Effector memory CD8-positive, alpha-beta T cell (primary cell): ENCODE measurements at regions not wholly inside any gene's neighbourhood (a gene's known extent, or its start where the extent isn't known, plus 50 kb on each side); places are given as distances from the start of the nearest gene placed in this dataset.
A peak's percentile ranks its signal among the peaks of the same experiment; 100 is the strongest.
"Not testable (repeated sequence)": the region's sequence is repeated elsewhere in the genome, so short reads cannot be mapped to it uniquely, and the experiment has no call there.

ENCODE experiments used
- ATAC-seq: fragments of 150-1000 bp; cut with Tn5 transposase; replicated peaks from 2 replicates; pipeline ENCODE4 v1.10.0; 2021; ENCODE audit warnings: mild to moderate bottlenecking, moderate library complexity
- DNase-seq, 3 experiments: peaks; one replicate each; pipeline ENCODE4 v3.0.0; 2021
- H3K27ac Mint-ChIP-seq, 2 donors: one replicate each; pipeline ENCODE4 v1.8.0; 2022; ENCODE audit warnings: mild to moderate bottlenecking in 2 of 2, mixed read lengths in 2 of 2, moderate library complexity in 2 of 2
- H3K27me3 Mint-ChIP-seq, 2 donors: one replicate each; pipeline ENCODE4 v1.8.0; 2022; ENCODE audit warnings: mixed read lengths in 2 of 2
- H3K36me3 Mint-ChIP-seq: one replicate; pipeline ENCODE4 v1.8.0; 2022; ENCODE audit warnings: mild to moderate bottlenecking, moderate library complexity, mixed read lengths; ENCODE audit not compliant: insufficient read depth
- H3K4me1 Mint-ChIP-seq, 2 donors: one replicate each; pipeline ENCODE4 v1.8.0; 2022; ENCODE audit warnings: low read depth in 2 of 2, mixed read lengths in 2 of 2
- H3K4me3 Mint-ChIP-seq, 2 donors: one replicate each; pipeline ENCODE4 v1.8.0; 2022; ENCODE audit warnings: mild to moderate bottlenecking in 2 of 2, mixed read lengths in 2 of 2, moderate library complexity in 2 of 2
- H3K9me3 Mint-ChIP-seq, 2 donors: one replicate each; pipeline ENCODE4 v1.8.0; 2022; ENCODE audit warnings: mixed read lengths in 2 of 2

DNA sequence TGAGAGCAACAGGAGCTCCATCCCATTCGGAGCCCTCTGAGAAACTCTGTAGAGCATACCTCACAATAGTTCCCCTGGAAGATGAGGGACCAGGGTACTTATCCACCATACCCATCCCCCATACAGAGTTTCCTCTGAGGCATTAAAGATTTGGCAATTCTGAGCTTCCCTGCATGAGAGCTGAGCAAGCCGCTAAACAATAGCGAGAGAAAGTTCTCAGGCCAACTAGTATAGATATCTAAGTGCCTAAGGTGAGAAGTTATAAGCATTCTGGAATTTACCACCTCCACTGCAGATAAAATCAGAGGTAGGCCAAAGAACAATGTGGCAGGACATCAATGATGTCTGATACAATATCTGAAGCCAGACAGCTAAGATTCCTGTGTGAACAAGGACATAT, 129.1 kb upstream of the MBNL1 start:
- no peak for DNase-seq
- Mint-ChIP-seq H3K36me3 (no peaks in the 10 kb centered on the region), H3K9me3 (peaks cover 2 to 8% of the 10 kb centered on the region in 2 donors), H3K4me3 (no peak overlapping the region), H3K27me3 (peaks cover 0 to 6% of the 10 kb centered on the region in 2 donors), H3K4me1 (peaks cover 0 to 3% of the 10 kb centered on the region in 2 donors), H3K27ac (no peak overlapping the region)
- no peak for ATAC-seq

DNA sequence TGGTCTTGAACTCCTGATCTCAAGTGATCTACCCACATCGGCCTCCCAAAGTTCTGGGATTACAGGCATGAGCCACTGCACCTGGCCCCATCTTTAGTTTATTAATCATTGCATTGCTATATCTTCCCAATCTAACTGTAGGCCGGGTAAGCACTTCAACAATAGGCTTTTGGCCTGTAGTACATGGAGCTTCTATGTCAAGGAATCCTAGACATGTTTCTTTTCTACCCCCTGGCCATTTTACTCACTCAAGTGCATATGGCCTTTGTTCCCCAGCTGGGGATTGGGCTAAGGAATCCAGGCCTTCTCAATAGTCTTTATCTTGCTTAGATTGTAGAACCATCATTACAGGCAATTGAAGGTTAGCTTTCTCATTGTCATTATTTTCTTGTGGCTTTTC, 122.3 kb upstream of the MBNL1 start:
- Mint-ChIP-seq H3K4me3 (no peak overlapping the region), H3K36me3 (no peaks in the 10 kb centered on the region), H3K27me3 (no peaks in the 10 kb centered on the region), H3K4me1 (no peaks in the 10 kb centered on the region), H3K9me3 (no peaks in the 10 kb centered on the region), H3K27ac (no peak overlapping the region)
- no peak for ATAC-seq
- DNase-seq: no peak

DNA sequence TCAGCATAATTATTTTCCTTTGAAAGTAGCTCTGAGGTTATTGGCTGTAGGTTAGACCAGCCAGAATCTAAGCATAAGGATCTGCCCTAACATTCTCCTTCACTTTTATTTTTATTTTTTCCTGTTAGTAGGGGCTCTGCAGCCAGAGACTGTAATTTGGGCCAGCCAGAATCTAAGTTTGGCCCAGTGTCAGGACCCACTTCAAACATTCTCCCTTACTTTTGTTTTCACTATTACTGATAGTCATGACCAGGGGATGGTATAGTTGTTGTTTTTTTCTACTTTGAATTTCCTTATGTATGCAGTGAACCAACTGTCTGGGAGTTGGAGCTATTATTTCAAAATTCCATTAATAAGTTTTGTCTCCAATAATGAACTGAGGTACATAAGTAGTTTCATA, 121.0 kb upstream of the MBNL1 start:
- Mint-ChIP-seq H3K9me3 (no peaks in the 10 kb centered on the region), H3K27me3 (no peaks in the 10 kb centered on the region), H3K4me3 (no peak overlapping the region), H3K4me1 (no peaks in the 10 kb centered on the region), H3K27ac (no peak overlapping the region), H3K36me3 (no peaks in the 10 kb centered on the region)
- DNase-seq (no peak), ATAC-seq (no peak)

DNA sequence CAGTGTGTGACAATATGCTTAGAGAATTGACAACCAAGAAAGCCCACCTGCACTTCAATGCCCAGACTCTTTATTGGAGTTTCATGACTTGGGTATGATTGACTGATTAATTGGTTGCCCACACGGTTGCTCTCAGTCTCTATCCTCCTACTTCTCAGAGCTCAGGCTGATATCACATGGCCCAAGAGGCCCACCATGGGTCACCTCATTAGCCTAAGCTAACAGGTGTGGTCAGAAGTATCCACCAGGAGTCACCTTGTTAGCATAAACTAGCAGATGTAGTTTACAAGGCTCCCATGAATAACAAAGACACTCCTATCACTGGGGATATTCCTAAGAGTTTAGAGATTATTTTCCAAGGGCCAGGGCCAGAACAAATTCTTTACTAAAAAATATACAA, 120.2 kb upstream of the MBNL1 start:
- no peaks in the 10 kb centered on the region for H3K27me3 Mint-ChIP-seq
- DNase-seq (no peak), ATAC-seq (no peak)
- no peaks in the 10 kb centered on the region for H3K9me3 Mint-ChIP-seq
- H3K4me3 Mint-ChIP-seq: no peak overlapping the region
- no peaks in the 10 kb centered on the region for H3K4me1 Mint-ChIP-seq
- H3K27ac Mint-ChIP-seq: peak overlapping the region in 1 of 2 donors; percentile 16
- H3K36me3 Mint-ChIP-seq: no peaks in the 10 kb centered on the region

DNA sequence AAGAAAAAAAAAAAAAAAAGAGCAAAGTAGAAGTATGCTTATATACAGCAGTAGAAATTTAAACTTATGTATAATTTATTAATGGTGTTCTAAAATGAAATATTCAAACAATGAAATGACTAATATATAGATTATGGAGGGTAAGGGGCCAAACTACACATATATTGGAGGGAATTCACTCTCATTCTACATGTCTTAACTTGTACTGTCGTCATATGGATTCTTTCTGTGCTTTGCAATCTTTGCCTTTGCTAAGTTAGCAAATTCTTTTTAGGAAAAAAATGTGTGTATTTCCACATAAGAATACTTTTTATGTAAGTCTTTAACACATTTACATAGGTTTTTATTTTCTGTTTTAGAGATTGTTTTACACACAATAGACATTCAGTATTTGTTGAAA, 118.9 kb upstream of the MBNL1 start:
- DNase-seq (no peak), ATAC-seq (no peak)
- H3K27ac Mint-ChIP-seq: no peak overlapping the region
- no peaks in the 10 kb centered on the region for H3K36me3 Mint-ChIP-seq
- no peak overlapping the region for H3K4me3 Mint-ChIP-seq
- H3K27me3 Mint-ChIP-seq: no peaks in the 10 kb centered on the region
- no peaks in the 10 kb centered on the region for H3K9me3 Mint-ChIP-seq
- H3K4me1 Mint-ChIP-seq: no peaks in the 10 kb centered on the region

DNA sequence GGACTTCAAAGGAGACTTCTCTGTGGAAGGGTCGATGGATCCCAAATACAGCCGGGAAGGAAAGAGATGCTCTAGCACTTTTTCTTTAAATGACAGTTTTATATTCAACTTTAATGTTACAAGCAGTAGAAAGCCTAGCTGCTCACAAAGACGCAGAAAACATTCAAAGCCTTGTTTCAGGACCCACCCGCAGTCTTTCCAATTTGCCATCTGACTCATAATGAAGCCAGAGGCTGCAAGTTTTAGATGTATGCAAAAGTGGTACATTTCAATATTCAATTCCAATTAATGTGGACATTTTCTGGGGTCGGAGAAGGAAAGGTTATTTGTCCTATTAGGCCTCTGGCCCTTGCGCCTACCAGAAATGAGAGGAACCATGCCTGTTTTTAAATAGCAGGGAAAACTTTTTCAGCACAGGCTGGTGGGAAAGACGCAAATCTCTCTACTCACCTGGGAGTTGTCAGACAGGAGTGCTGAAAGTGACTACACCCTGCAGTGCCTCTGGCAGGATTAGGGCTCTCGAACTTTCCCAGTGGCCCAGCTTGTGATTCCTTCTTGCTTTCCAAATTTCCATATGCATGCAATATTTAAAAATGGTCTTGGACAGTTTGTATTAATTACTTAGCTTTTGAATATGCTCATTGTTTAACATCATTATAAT, 117.4 kb upstream of the MBNL1 start:
- Mint-ChIP-seq H3K27ac (no peak overlapping the region), H3K4me1 (no peaks in the 10 kb centered on the region), H3K36me3 (no peaks in the 10 kb centered on the region), H3K27me3 (no peaks in the 10 kb centered on the region), H3K4me3 (no peak overlapping the region), H3K9me3 (no peaks in the 10 kb centered on the region)
- no peak for ATAC-seq
- DNase-seq: no peak

DNA sequence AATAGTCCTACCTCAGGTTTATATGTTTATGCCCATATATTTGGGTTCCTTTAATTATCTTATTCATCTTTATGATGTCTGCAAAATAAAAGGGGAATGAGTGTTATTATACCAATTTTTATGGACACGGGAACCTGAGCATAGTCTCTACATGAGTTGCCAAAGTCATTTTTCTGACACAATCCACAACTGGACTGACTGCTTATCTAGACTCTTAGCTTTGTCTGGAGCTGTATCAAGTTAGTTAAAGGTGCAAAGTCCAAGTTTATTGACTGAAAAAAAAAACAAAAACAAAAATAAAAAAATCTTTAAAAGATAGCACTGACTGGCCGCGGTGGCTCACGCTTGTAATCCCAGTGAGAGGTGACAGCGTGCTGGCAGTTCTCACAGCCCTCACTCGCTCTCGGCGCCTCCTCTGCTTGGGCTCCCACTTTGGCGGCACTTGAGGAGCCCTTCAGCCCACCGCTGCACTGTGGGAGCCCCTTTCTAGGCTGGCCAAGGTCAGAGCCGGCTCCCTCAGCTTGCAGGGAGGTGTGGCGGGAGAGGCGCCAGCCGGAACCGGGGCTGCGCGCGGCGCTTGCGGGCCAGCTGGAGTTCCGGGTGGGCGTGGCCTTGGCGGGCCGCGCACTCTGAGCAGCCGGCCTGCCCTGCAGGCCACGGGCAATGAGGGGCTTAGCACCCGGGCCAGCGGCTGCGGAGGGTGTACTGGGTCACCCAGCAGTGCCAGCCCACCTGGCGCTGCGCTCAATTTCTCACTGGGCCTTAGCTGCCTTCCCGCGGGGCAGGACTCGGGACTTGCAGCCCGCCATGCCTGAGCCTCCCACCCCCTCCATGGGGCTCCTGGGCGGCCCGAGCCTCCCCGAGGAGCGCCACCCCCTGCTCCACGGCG, 116.6 kb upstream of the MBNL1 start:
- H3K27ac Mint-ChIP-seq, DNase-seq, ATAC-seq, H3K27me3 Mint-ChIP-seq, H3K9me3 Mint-ChIP-seq, H3K36me3 Mint-ChIP-seq, H3K4me3 Mint-ChIP-seq, H3K4me1 Mint-ChIP-seq: not testable (repeated sequence)

DNA sequence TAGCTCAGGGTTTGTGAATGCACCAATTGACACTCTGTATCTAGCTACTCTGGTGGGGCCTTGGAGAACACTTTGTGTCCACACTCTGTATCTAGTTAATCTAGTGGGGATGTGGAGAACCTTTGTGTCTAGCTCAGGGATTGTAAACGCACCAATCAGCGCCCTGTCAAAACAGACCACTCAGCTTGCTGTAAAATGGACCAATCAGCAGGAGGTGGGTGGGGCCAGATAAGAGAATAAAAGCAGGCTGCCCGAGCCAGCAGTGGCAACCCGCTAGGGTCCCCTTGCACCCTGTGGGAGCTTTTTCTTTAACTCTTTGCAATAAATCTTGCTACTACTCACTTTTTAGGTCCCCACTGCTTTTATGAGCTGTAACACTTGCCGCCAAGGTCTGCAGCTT, 115.6 kb upstream of the MBNL1 start:
- ATAC-seq, H3K4me3 Mint-ChIP-seq, H3K36me3 Mint-ChIP-seq, DNase-seq, H3K27me3 Mint-ChIP-seq, H3K9me3 Mint-ChIP-seq, H3K4me1 Mint-ChIP-seq, H3K27ac Mint-ChIP-seq: not testable (repeated sequence)

DNA sequence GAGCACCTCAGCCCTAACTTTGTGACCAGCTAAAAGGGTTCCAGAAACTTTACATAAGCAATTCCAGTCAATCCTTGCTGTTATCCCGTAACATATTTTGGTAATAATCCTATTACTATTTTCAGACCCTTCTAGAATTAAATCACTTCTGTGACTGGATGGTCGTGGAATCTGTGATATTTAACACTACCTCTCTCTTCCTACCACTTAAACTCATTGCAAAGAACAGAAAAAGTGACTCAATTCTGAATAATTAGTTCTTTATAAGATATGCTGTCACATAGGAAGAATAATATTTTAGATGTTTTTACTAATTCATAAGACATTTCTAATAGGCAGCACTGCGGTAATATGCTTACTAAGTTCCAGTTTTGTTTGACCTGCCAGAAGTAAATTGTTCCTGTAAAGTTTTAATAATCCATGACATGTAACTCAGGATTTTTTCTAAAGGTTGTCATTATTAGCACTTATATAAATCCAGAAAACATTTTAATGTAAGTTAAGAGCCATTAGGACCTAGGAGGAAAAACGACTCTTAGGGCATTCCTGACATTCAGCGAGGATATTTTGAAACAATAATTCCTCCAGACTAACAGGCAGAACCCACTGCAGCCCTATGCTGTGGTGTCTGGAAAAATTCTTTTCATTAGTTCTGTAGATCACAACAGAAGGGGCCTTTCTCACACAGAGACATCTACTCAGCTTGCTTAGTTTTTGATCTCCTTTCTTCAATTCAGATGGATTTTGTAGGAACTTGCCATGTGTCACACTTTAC, 113.3 kb upstream of the MBNL1 start:
- H3K4me1 Mint-ChIP-seq: no peaks in the 10 kb centered on the region
- no peak overlapping the region for H3K27ac Mint-ChIP-seq
- DNase-seq (no peak), ATAC-seq (no peak)
- no peaks in the 10 kb centered on the region for H3K27me3 Mint-ChIP-seq
- H3K4me3 Mint-ChIP-seq: no peak overlapping the region
- no peaks in the 10 kb centered on the region for H3K36me3 Mint-ChIP-seq
- H3K9me3 Mint-ChIP-seq: no peaks in the 10 kb centered on the region

DNA sequence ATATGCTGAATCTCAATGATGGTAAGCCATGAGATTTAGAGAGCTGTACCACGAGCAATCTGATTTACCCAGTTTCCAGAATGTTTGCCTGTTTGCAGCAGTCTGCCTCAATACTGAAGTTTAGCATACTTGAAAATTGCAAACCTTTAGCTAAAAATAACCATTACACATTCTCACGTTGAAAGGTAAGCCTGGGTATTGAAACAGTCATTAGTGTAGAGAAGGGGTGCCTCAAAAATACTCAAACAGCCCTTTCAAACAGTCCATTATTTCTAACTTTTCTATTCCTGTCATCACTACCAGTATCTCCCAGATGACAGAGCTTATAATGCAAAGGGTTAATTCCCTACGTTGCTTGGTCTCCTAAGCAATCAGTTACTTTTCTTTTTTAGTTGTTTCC, 111.8 kb upstream of the MBNL1 start:
- DNase-seq (no peak), ATAC-seq (no peak)
- no peak overlapping the region for H3K27ac Mint-ChIP-seq
- H3K4me1 Mint-ChIP-seq: no peaks in the 10 kb centered on the region
- H3K27me3 Mint-ChIP-seq: no peaks in the 10 kb centered on the region
- H3K4me3 Mint-ChIP-seq: no peak overlapping the region
- no peaks in the 10 kb centered on the region for H3K36me3 Mint-ChIP-seq
- no peaks in the 10 kb centered on the region for H3K9me3 Mint-ChIP-seq

DNA sequence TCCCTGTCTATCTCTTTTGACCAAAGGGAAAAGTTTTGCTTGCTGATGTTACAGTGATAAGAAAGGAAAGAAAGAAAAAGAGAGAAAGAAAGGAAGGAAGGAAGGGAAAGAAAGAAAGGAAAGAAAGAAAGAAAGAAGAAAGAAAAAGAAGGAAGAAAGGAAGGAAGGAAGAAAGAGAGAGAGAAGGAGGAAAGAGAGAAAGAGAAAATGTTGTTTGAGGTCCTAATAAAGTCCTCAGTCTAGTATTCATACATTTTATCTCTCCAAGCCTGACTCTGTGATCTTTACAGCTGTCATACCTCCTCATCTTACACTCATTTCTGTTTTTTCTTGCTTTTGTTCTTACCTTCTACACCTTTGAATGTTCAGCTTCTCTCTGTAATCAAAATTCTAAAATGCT, 111.4 kb upstream of the MBNL1 start:
- no peaks in the 10 kb centered on the region for H3K4me1 Mint-ChIP-seq
- no peak for DNase-seq
- ATAC-seq: no peak
- no peaks in the 10 kb centered on the region for H3K36me3 Mint-ChIP-seq
- H3K27ac Mint-ChIP-seq: no peak overlapping the region
- no peaks in the 10 kb centered on the region for H3K9me3 Mint-ChIP-seq
- H3K4me3 Mint-ChIP-seq: no peak overlapping the region
- no peaks in the 10 kb centered on the region for H3K27me3 Mint-ChIP-seq

DNA sequence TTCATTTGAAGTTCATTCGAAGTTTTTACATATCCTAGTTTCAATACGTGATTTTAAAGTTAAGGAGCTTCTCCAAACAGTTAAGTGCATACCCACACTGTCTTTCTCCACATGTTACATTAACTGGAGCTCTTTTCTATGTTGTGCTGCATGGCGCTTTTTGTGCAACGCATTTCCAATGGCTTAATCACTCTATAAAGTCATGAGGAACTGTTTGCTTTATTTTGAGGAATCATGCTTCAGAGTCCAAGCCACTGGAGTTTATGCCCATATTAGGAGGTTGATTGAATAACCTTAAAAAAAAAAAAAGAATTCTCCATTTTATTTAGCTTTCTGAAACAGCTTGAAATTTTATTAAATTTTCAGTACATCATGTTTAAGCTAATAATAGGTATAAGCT, 109.4 kb upstream of the MBNL1 start:
- Mint-ChIP-seq H3K36me3 (no peaks in the 10 kb centered on the region), H3K4me3 (no peak overlapping the region), H3K4me1 (no peaks in the 10 kb centered on the region), H3K27me3 (no peaks in the 10 kb centered on the region), H3K9me3 (no peaks in the 10 kb centered on the region), H3K27ac (no peak overlapping the region)
- ATAC-seq (no peak), DNase-seq (no peak)

DNA sequence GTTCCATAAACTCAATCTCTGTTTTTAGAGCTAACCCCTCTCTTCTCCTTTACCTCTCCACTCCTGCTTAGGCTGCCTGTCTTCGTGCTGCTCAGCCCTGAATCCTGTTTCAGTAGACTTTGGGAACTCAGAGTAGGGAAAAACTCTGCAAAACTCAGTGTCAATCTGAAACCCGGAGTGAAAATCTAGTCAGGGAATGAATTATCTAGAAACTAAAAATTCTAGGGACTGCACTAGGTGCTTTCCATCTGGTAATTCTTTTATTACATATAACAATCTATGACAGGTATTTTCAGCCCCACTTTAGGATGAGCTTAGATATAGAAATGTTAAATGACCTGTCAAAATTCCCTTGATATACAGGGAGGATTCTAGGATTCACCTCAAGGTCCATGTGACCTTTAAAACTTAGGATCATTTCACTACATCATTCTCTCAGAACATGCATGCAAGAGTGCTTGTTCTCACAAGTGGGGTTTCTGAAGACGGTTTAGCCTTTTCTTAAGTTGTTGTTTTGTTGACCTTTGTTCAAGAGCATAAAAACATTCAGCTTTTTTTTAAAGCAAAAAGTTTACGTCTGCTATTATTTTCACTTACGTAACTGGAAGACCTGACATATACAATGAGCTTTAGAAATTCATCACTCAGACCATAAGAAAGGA, 108.2 kb upstream of the MBNL1 start:
- H3K27ac Mint-ChIP-seq: no peak overlapping the region
- H3K9me3 Mint-ChIP-seq: no peaks in the 10 kb centered on the region
- no peaks in the 10 kb centered on the region for H3K27me3 Mint-ChIP-seq
- no peak overlapping the region for H3K4me3 Mint-ChIP-seq
- DNase-seq: no peak
- H3K36me3 Mint-ChIP-seq: no peaks in the 10 kb centered on the region
- ATAC-seq: no peak
- H3K4me1 Mint-ChIP-seq: no peaks in the 10 kb centered on the region
